Psoas muscle (tissue), 7 donors: ENCODE measurements at regions not wholly inside any gene's neighbourhood (a gene's known extent, or its start where the extent isn't known, plus 50 kb on each side); places are given as distances from the start of the nearest gene placed in this dataset.

ENCODE experiments used
- ATAC-seq, 4 donors: fragments of 200-7000 bp; cut with Tn5 transposase; one replicate each; pipeline ENCODE4 v1.9.1; 2020; ENCODE audit warnings: moderate library complexity in 3 of 4, mild to moderate bottlenecking in 2 of 4
- DNase-seq, 2 donors: peaks; one replicate each; pipeline ENCODE4 v3.0.0-alpha.2; 2020
- H3K27ac ChIP-seq: fragments of 200-600 bp; one replicate; pipeline ENCODE4 v1.8.0; 2022
- H3K27me3 ChIP-seq, 3 donors: fragments of 200-600 bp in 1 of 3; one replicate each; pipeline versions ENCODE4 v1.6.1 to v1.8.0; 2013 to 2022; ENCODE audit warnings: low read length in 2 of 3, mild to moderate bottlenecking in 2 of 3, moderate library complexity in 1 of 3; ENCODE audit not compliant: insufficient read depth in 3 of 3
- H3K36me3 ChIP-seq, 2 donors: fragments of 200-600 bp in 1 of 2; one replicate each; pipeline versions ENCODE4 v1.6.1 to v1.8.0; 2013 to 2022; ENCODE audit warnings: low read depth in 1 of 2, mild to moderate bottlenecking in 1 of 2, moderate library complexity in 1 of 2; ENCODE audit not compliant: insufficient read depth in 1 of 2
- H3K4me1 ChIP-seq: fragments of 200-600 bp; one replicate; pipeline ENCODE4 v1.8.0; 2022
- H3K4me3 ChIP-seq: fragments of 200-600 bp; one replicate; pipeline ENCODE4 v1.8.0; 2022; ENCODE audit warnings: mild to moderate bottlenecking
- H3K9me3 ChIP-seq: fragments of 200-600 bp; one replicate; pipeline ENCODE4 v1.8.0; 2022
- CTCF ChIP-seq: fragments of 200-600 bp; IDR thresholded peaks from one replicate; pipeline ENCODE4 v1.8.0; 2022; ENCODE audit warnings: antibody characterized with exemption
- WGBS, 3 donors: extraction: QIAGEN DNeasy Blood & Tissue Kit; methylation state at CpG; one replicate each; pipeline versions ENCODE4 v1.1.6 to v1.1.7; 2013; 5-methylcytosine and 5-hydroxymethylcytosine counted together
- intact Hi-C, 2 donors: fragments of 100-400 bp; cut with DNase I; formaldehyde crosslinking; loops; one replicate each; pipeline versions ENCODE4 v1.11.0 to v1.14.2; 2022
- donor health status: healthy with polysubstance abuse.
- donor health status: DM: no; HTN: no; CAD: no; lungs with moderate emphysema.
- donor health status: Bipolar disorder and iron deficiency.
- donor health status: healthy.
- donor health status: DM: yes; HTN: yes; CAD: no.
- donor health status: DM: no; HTN: no; CAD: no.
- donor health status: DM: yes; HTN: yes; CAD: no.

DNA sequence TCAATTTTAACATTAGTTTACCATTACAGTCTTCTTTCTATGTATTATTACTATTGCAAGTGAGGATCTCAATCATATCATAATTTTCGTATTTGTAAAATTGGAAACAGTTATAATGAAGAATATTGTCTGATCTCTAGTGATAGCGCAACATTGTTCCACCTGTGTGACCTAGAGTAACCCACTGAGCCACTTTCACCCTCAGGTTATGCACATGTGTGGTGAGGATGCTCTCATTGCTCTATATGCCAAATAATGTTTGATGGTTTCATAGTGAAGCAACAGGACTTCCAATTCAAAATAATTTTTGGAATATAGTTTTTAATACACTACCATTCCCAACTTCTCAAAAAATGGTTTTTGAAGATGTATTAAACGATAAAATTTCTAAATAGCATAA, 603.1 kb upstream of the MAN1A1 start:
- no peaks in the 10 kb centered on the region for H3K4me1 ChIP-seq
- H3K36me3 ChIP-seq, result no peaks in the 10 kb centered on the region
- no peak overlapping the region for H3K27ac ChIP-seq
- WGBS, 3 donors, result 84 to 87% (median 85%) methylated on average over 3 of the region's 3 CpGs
- intact Hi-C loops, result no loop called here
- no peak for DNase-seq
- no peaks in the 10 kb centered on the region for H3K9me3 ChIP-seq
- TF ChIP-seq CTCF, result no peak
- no peak for ATAC-seq
- no peak overlapping the region for H3K4me3 ChIP-seq
- no peaks in the 10 kb centered on the region for H3K27me3 ChIP-seq

DNA sequence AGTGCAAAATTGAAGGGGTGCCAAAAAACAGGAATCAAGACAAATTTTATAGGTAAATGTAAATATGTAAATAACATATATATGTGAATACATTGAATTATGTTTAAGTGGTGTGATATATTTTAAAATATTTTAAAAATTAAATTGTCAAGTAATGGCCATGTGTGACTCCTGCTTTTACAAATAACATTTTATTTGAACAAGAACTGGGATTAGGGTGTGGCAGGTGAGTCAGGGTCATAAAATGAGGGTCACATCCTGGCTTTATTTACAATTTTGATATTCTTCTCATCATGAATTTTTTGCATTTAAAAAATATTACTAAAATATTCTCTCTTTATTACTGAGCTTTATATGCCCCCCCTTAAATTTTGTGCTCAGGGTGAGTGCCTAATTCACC, 601.1 kb upstream of the MAN1A1 start:
- ATAC-seq, result no peak
- no peak for TF ChIP-seq CTCF
- no peak overlapping the region for H3K4me3 ChIP-seq
- H3K9me3 ChIP-seq, result no peaks in the 10 kb centered on the region
- H3K27me3 ChIP-seq, result no peaks in the 10 kb centered on the region
- no peak for DNase-seq
- no peak overlapping the region for H3K27ac ChIP-seq
- H3K36me3 ChIP-seq, result no peaks in the 10 kb centered on the region
- intact Hi-C loops, result no loop called here
- H3K4me1 ChIP-seq, result no peaks in the 10 kb centered on the region

GRCh38 chr6:119942078-119942752, 592.7 kb upstream of the MAN1A1 start:
- 71 to 83% (median 80%) methylated on average over 3 of the region's 3 CpGs for WGBS, 3 donors

GRCh38 chr6:119938752-119939151, 589.2 kb upstream of the MAN1A1 start:
- no peaks in the 10 kb centered on the region for H3K36me3 ChIP-seq
- H3K9me3 ChIP-seq, result no peaks in the 10 kb centered on the region
- TF ChIP-seq CTCF, result no peak
- intact Hi-C loops, result no loop called here
- no peak overlapping the region for H3K4me3 ChIP-seq
- DNase-seq, result no peak
- WGBS, 3 donors, result 43 to 54% (median 48%) methylated on average over 1 of the region's 1 CpG
- no peak for ATAC-seq
- H3K4me1 ChIP-seq, result no peaks in the 10 kb centered on the region
- no peak overlapping the region for H3K27ac ChIP-seq
- no peaks in the 10 kb centered on the region for H3K27me3 ChIP-seq

More at GRCh38 chr6:119942078-119942752, 592.7 kb upstream of the MAN1A1 start:
- no peak for TF ChIP-seq CTCF
- intact Hi-C loops, result no loop called here
- Histone ChIP-seq H3K27me3 (no peaks in the 10 kb centered on the region), H3K4me3 (no peak overlapping the region), H3K36me3 (no peaks in the 10 kb centered on the region), H3K27ac (no peak overlapping the region), H3K9me3 (no peaks in the 10 kb centered on the region), H3K4me1 (no peaks in the 10 kb centered on the region)
- ATAC-seq (no peak), DNase-seq (no peak)

GRCh38 chr6:119934816-119935215, 585.3 kb upstream of the MAN1A1 start:
- intact Hi-C loops, result no loop called here
- 89 to 93% (median 93%) methylated on average over 1 of the region's 1 CpG for WGBS, 3 donors
- no peaks in the 10 kb centered on the region for H3K36me3 ChIP-seq
- TF ChIP-seq CTCF, result no peak
- no peaks in the 10 kb centered on the region for H3K4me1 ChIP-seq
- H3K4me3 ChIP-seq, result no peak overlapping the region
- DNase-seq (no peak), ATAC-seq (no peak)
- H3K27me3 ChIP-seq, result no peaks in the 10 kb centered on the region
- no peaks in the 10 kb centered on the region for H3K9me3 ChIP-seq
- H3K27ac ChIP-seq, result no peak overlapping the region
